ENCODE measurements at regions not wholly inside any gene's neighbourhood (a gene's known extent, or its start where the extent isn't known, plus 50 kb on each side); places are given as distances from the start of the nearest gene placed in this dataset.
"Not testable (repeated sequence)": the region's sequence is repeated elsewhere in the genome, so short reads cannot be mapped to it uniquely, and the experiment has no call there.

- DNase-seq (ENCODE audit: extremely low spot score, insufficient read length, low read depth): no peak
- FAIRE-seq: no peak
Measured at GRCh38 chr6:81630719-81631118, 121.8 kb downstream of the TENT5A start.

GRCh38 chr6:81625216-81625615 is 127.3 kb downstream of the TENT5A start:
- FAIRE-seq: no peak

DNA sequence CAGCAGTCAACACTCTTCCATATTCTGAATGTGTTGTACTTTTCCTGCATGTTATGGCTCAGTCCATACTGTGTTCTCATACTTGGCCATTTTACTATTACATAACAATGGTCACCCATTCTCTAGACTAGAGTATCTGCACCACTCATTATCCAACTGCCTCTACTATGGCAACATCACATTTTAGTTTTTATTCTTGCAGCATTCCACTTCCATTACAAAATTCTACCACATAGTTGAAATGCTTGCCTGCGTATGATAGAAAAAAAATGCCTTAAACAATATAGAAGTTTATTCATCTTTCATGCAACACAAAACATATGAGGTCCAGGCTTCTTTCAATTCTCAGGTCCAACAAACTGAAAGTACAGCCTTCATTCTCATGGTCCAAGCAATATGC is 128.0 kb downstream of the TENT5A start:
- DNase-seq (ENCODE audit: extremely low spot score, insufficient read length, low read depth) (no peak), FAIRE-seq (no peak)

More at GRCh38 chr6:81625216-81625615, 127.3 kb downstream of the TENT5A start:
- DNase-seq (ENCODE audit: extremely low spot score, insufficient read length, low read depth): no peak

DNA sequence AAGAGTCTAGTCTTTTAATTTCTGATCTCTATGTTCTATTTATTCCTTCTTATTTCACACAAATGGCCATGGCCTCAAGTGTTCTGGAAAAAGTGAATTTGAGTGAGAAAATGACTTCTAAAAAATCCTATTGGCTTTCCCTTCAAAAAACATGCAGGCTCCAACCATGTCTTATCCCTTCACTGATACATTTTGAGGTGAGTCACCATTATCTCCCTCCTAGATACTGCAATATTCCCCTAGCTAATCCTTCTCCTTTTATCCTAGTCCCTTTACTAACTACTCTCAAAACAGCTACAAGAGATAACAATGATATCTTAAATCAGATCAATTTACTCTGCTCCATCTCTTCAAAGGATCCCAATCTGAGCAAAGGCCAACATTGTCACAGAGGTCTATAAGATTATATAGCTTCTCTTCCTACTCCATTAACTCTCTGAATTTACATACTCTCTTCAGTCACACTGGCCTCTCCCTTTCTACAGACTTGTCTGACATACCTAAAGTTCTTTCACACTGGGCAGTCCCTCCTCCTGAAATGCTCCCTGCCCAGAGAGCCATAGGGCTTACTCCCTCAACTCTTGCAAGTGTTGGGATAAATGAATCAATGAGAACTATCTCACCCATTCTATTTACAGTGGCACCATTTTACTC is 129.2 kb downstream of the TENT5A start:
- FAIRE-seq: no peak
- DNase-seq (ENCODE audit: extremely low spot score, insufficient read length, low read depth): no peak

GRCh38 chr6:81621816-81622395 is 130.6 kb downstream of the TENT5A start:
- FAIRE-seq (no peak), DNase-seq (ENCODE audit: extremely low spot score, insufficient read length, low read depth) (no peak)

GRCh38 chr6:81614292-81614691 is 138.2 kb downstream of the TENT5A start:
- FAIRE-seq (no peak), DNase-seq (ENCODE audit: extremely low spot score, insufficient read length, low read depth) (no peak)

- DNase-seq (ENCODE audit: extremely low spot score, insufficient read length, low read depth) (no peak), FAIRE-seq (no peak)
Measured at GRCh38 chr6:81613606-81614005, 138.9 kb downstream of the TENT5A start.

GRCh38 chr6:81612136-81612535 is 140.3 kb downstream of the TENT5A start:
- no peak for DNase-seq (ENCODE audit: extremely low spot score, insufficient read length, low read depth)
- no peak for FAIRE-seq

- FAIRE-seq (no peak), DNase-seq (ENCODE audit: extremely low spot score, insufficient read length, low read depth) (no peak)
Measured at GRCh38 chr6:81609736-81610135, 142.7 kb downstream of the TENT5A start.

GRCh38 chr6:81608776-81609175 is 143.7 kb downstream of the TENT5A start:
- FAIRE-seq: no peak

DNA sequence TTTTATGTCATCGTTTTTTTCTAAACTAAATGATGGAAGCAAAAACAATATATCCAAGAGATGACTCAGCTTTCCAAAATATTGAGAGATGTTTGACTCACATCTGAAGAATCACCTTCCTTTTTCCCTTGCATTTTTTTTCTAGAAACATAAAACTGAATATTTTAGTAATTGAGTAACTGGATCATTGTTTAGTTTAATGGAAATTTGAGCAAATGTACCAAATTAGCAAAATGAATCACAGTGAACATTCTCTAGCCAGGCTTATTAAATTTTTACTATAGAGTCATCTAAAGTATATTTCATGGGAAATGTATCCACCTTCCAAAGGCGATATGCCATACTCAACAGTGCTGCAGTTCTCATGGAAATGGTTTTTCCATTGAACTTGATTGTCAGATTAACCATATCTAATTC is 145.5 kb downstream of the TENT5A start:
- DNase-seq (ENCODE audit: extremely low spot score, insufficient read length, low read depth): no peak
- FAIRE-seq: no peak

More at GRCh38 chr6:81608776-81609175, 143.7 kb downstream of the TENT5A start:
- no peak for DNase-seq (ENCODE audit: extremely low spot score, insufficient read length, low read depth)

DNA sequence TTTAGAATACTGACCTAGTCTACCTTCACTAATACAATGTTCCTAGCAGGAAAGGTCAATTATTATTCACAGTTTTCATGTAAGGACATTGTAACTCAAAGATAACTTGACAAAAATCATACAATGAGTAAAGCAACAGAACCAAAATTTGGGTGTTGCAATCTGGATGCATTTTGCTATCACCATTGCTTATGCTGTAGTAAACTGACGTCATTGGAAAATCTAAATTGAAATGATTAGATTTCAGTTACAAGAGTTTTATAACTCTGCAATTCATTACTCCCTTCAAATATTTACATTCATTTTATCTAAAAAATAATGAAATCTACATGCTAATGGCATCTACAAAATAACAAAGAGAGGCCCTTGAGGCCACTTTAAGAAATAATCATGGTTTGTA is 147.0 kb downstream of the TENT5A start:
- no peak for DNase-seq (ENCODE audit: extremely low spot score, insufficient read length, low read depth)
- no peak for FAIRE-seq

DNA sequence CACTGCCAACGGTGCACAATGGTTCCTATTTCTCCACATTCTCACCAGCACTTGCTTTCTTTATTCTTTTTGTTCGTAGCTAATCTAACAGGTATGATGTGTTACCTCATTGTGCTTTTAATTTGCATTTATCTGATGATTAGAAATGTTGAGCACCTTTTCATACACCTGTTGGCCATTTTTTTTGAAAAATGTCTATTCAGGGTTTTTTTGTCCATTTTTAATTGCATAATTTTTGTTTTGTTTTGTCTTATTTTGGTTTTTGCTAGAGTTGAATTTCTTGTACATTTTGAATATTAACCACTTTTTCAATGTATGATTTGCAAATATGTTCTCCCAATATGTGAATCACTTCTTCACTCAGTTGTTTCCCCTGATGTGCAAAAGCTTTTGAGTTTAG is 150.6 kb downstream of the TENT5A start:
- FAIRE-seq (no peak), DNase-seq (ENCODE audit: extremely low spot score, insufficient read length, low read depth) (no peak)

GRCh38 chr6:81600488-81600887 is 152.0 kb downstream of the TENT5A start:
- FAIRE-seq; DNase-seq (ENCODE audit: extremely low spot score, insufficient read length, low read depth): not testable (repeated sequence)

DNA sequence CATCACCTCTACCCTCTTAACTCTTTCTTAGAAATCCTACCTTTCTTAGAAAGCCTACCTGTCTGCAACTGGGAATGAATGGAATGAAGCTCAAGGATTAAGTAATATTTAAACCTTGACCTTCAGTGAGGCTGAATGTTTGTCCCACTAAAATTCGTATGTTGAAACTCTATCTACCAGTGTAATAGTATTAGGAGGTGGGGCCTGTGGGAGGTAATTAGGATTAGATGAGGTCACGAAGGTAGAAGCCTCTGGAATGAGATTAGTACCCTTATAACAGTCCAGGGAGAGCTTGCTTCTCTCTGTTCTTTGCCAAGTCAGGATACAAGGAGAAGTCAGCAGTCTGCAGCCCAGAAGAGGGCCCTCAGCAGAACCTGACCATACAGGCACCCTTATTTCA is 158.0 kb downstream of the TENT5A start:
- DNase-seq (ENCODE audit: extremely low spot score, insufficient read length, low read depth): no peak
- FAIRE-seq: no peak

- FAIRE-seq: no peak
Measured at GRCh38 chr6:81590314-81590691, 162.2 kb downstream of the TENT5A start.

GRCh38 chr6:81589465-81590313 is 162.8 kb downstream of the TENT5A start:
- DNase-seq (ENCODE audit: extremely low spot score, insufficient read length, low read depth): no peak
- FAIRE-seq: no peak

More at GRCh38 chr6:81590314-81590691, 162.2 kb downstream of the TENT5A start:
- DNase-seq (ENCODE audit: extremely low spot score, insufficient read length, low read depth): no peak

GRCh38 chr6:81585686-81586085 is 166.8 kb downstream of the TENT5A start:
- not testable (repeated sequence) for FAIRE-seq; DNase-seq (ENCODE audit: extremely low spot score, insufficient read length, low read depth)

- not testable (repeated sequence) for DNase-seq (ENCODE audit: extremely low spot score, insufficient read length, low read depth); FAIRE-seq
Measured at GRCh38 chr6:81584156-81584555, 168.3 kb downstream of the TENT5A start.

DNA sequence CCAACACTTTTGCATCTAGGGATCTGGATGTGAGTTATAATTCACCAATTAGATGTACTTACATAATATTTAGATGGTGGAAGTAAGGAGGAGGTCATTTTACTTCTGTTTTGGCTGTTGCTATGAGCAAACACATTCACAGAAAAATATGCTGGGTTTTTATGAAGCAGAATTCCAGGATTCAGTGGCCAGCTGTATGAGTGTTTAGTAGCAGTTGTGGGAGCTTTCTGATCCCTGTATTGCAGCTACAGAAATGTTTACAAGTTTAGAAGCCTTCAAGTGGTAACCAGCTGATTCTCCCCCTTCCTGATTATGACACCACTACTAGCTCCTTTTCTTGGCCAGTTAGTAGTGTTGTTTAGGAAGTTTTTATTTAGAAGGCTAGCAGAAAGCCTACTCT is 177.0 kb downstream of the TENT5A start:
- DNase-seq (ENCODE audit: extremely low spot score, insufficient read length, low read depth) (no peak), FAIRE-seq (no peak)

DNA sequence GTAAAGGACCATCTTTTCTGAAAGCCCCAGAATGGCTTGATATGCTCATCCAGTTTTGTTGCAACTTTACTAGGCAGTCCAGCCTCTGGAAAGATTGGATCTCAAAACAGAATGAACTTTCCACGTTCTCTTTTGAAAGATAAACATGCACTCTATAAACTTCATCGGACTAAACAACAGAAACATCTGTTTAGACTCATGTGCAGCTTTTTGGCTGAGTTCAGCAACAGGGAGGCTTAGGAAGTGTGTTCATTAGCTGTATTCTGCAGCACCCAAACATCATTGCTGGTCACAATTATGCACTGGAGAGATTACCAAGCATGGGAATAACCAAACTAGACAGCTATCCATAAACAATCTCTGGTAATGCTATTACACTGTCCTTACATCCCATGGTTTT is 180.5 kb downstream of the TENT5A start:
- FAIRE-seq (no peak), DNase-seq (ENCODE audit: extremely low spot score, insufficient read length, low read depth) (no peak)
